ENCODE measurements at regions not wholly inside any gene's neighbourhood (a gene's known extent, or its start where the extent isn't known, plus 50 kb on each side); places are given as distances from the start of the nearest gene placed in this dataset.

DNA sequence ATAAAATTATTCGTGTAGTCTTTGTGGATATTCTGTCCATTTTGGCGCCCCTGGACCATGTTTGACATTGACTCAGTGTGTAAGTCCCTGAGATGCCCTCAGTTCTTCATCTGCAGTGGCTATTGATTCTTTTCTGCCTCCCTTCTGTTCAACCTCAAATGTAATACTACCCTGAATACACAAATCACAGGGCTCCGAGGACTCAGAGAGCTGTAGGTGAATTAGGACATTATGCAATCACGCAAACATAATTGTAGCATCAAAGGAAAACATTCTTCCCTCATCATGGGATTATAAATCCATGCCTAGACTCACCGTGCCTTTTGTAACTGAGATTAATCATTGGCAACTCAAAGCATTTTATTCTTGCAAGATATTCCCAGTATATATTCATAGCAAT lies 161.4 kb upstream of the PACRGL start:
- Mint-ChIP-seq H3K9me3 (no peaks in the 10 kb centered on the region), H3K4me3 (no peak overlapping the region), H3K4me1 (no peaks in the 10 kb centered on the region), H3K36me3 (ENCODE audit: low read depth) (no peaks in the 10 kb centered on the region), H3K27ac (ENCODE audit: unreplicated experiment) (no peak overlapping the region), H3K27me3 (ENCODE audit: low read depth) (no peaks in the 10 kb centered on the region)
- DNase-seq (ENCODE audit: low read depth, low spot score): no peak
- TF ChIP-seq, protein P1, sequence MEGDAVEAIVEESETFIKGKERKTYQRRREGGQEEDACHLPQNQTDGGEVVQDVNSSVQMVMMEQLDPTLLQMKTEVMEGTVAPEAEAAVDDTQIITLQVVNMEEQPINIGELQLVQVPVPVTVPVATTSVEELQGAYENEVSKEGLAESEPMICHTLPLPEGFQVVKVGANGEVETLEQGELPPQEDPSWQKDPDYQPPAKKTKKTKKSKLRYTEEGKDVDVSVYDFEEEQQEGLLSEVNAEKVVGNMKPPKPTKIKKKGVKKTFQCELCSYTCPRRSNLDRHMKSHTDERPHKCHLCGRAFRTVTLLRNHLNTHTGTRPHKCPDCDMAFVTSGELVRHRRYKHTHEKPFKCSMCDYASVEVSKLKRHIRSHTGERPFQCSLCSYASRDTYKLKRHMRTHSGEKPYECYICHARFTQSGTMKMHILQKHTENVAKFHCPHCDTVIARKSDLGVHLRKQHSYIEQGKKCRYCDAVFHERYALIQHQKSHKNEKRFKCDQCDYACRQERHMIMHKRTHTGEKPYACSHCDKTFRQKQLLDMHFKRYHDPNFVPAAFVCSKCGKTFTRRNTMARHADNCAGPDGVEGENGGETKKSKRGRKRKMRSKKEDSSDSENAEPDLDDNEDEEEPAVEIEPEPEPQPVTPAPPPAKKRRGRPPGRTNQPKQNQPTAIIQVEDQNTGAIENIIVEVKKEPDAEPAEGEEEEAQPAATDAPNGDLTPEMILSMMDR (conservative IDR thresholded peaks at IDR 0.05): no peak

DNA sequence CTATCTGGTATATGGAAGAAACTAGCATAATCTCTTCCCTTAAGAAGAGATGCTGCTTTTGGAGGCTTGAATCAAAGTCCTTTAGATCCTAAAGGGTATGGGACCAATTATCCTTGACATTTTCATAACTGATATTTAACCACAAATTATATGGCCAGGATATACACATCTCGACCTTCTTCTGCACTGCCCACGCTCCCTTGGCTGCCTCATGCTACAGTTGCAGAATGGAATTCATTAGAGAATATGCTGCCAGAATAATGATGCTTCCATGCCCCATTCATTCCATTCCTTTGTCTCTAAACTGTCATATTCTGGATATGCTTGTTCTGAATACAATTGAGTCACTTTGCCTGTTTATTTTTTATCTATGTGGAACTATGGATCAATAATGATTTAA lies 157.1 kb upstream of the PACRGL start:
- no peaks in the 10 kb centered on the region for H3K36me3 Mint-ChIP-seq (ENCODE audit: low read depth)
- TF ChIP-seq, protein P1 (conservative IDR thresholded peaks at IDR 0.05): no peak
- no peak for DNase-seq (ENCODE audit: low read depth, low spot score)
- no peaks in the 10 kb centered on the region for H3K9me3 Mint-ChIP-seq
- H3K4me3 Mint-ChIP-seq: no peak overlapping the region
- no peak overlapping the region for H3K27ac Mint-ChIP-seq (ENCODE audit: unreplicated experiment)
- no peaks in the 10 kb centered on the region for H3K27me3 Mint-ChIP-seq (ENCODE audit: low read depth)
- no peaks in the 10 kb centered on the region for H3K4me1 Mint-ChIP-seq

DNA sequence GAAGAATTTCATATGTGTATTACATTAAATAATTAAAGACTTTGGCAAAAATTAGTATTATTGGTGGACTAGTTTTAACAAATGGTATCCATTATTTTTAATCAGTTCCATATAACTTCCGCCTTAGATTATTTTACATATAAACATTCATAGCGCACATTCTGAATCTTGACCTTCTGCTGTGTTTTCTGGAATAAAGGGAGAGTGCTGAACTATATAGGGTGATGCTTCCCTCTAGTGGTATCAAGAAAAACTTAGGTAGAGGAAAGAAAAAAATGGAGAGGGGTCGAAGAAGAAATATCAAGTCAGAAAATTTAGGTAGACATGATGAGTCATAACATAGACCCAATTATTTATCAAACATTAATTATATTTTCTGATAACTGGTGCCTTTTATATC lies 155.6 kb upstream of the PACRGL start:
- DNase-seq (ENCODE audit: low read depth, low spot score): no peak
- Mint-ChIP-seq H3K4me3 (no peak overlapping the region), H3K27me3 (ENCODE audit: low read depth) (no peaks in the 10 kb centered on the region), H3K4me1 (peaks cover 5% of the 10 kb centered on the region), H3K27ac (ENCODE audit: unreplicated experiment) (no peak overlapping the region), H3K9me3 (no peaks in the 10 kb centered on the region), H3K36me3 (ENCODE audit: low read depth) (no peaks in the 10 kb centered on the region)
- TF ChIP-seq, protein P1 (conservative IDR thresholded peaks at IDR 0.05): peak; percentile 79

DNA sequence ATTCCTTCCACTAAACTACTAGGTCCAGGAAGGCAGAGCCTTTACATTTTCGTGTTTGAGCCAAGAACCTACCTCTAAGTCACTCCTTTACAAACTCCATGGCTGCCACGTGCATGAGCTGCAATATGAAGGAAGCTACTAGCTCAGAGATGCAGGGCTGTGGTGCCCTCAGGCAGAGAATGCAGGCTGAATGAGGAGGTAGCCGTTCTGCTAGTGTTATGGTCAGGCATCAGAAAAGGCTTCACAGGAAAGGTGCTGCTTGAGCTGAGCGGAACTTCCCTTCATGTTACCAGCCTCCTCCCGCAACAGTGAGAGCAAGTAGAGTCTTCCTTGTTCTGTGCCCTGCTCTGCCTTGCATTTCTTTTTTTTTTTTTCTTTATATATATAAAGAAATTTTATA lies 148.3 kb upstream of the PACRGL start:
- Mint-ChIP-seq H3K4me1 (peaks cover 5% of the 10 kb centered on the region), H3K27me3 (ENCODE audit: low read depth) (no peaks in the 10 kb centered on the region), H3K4me3 (no peak overlapping the region), H3K9me3 (no peaks in the 10 kb centered on the region), H3K27ac (ENCODE audit: unreplicated experiment) (no peak overlapping the region), H3K36me3 (ENCODE audit: low read depth) (no peaks in the 10 kb centered on the region)
- DNase-seq (ENCODE audit: low read depth, low spot score): no peak
- TF ChIP-seq, protein P1 (conservative IDR thresholded peaks at IDR 0.05): no peak

DNA sequence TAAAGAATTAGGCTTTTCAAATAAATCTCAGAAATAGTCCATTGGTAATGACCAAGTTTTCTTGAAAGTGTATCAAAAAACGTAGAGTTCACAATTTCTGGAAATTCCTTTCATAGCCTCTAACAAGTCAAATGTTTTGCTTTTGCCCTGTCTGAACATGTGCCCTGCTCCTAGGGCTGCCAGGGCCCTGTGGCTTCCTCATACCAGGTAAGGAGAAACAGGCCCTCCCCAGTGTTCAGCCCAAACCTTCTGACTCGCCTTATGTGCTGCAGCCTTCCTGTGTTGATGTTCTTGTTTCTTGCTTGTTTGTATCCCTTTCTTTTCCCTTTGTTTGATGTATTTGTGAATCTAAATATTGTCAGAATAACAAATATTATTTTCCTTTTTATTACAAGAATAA lies 146.1 kb upstream of the PACRGL start:
- no peaks in the 10 kb centered on the region for H3K27me3 Mint-ChIP-seq (ENCODE audit: low read depth)
- no peak for DNase-seq (ENCODE audit: low read depth, low spot score)
- H3K27ac Mint-ChIP-seq (ENCODE audit: unreplicated experiment): no peak overlapping the region
- no peaks in the 10 kb centered on the region for H3K4me1 Mint-ChIP-seq
- H3K9me3 Mint-ChIP-seq: no peaks in the 10 kb centered on the region
- TF ChIP-seq, protein P1 (conservative IDR thresholded peaks at IDR 0.05): no peak
- no peaks in the 10 kb centered on the region for H3K36me3 Mint-ChIP-seq (ENCODE audit: low read depth)
- no peak overlapping the region for H3K4me3 Mint-ChIP-seq

All from neural crest cell (in vitro differentiated cells).